ENCODE measurements at regions not wholly inside any gene's neighbourhood (a gene's known extent, or its start where the extent isn't known, plus 50 kb on each side); places are given as distances from the start of the nearest gene placed in this dataset.

- no peak for DNase-seq
Measured at GRCh38 chr2:221198309-221198708, 373.8 kb downstream of the EPHA4 start.

- no peak for DNase-seq
Measured at GRCh38 chr2:221200184-221200839, 371.8 kb downstream of the EPHA4 start.

- no peak for DNase-seq
Measured at GRCh38 chr2:221202431-221202830, 369.7 kb downstream of the EPHA4 start.

GRCh38 chr2:221203125-221203524, 369.0 kb downstream of the EPHA4 start:
- no peak for DNase-seq

GRCh38 chr2:221203856-221204255, 368.2 kb downstream of the EPHA4 start:
- DNase-seq, result no peak

GRCh38 chr2:221204699-221205098, 367.4 kb downstream of the EPHA4 start:
- DNase-seq, result no peak

GRCh38 chr2:221205103-221205673, 366.9 kb downstream of the EPHA4 start:
- no peak for DNase-seq

- no peak for DNase-seq
Measured at GRCh38 chr2:221210686-221211085, 361.4 kb downstream of the EPHA4 start.

GRCh38 chr2:221211653-221212052, 360.5 kb downstream of the EPHA4 start:
- no peak for DNase-seq

- no peak for DNase-seq
Measured at GRCh38 chr2:221212105-221212504, 360.0 kb downstream of the EPHA4 start.

GRCh38 chr2:221215487-221215886, 356.6 kb downstream of the EPHA4 start:
- DNase-seq, result no peak

- DNase-seq, result no peak
Measured at GRCh38 chr2:221216636-221217035, 355.5 kb downstream of the EPHA4 start.

- DNase-seq, result no peak
Measured at GRCh38 chr2:221225752-221226151, 346.4 kb downstream of the EPHA4 start.

- no peak for DNase-seq
Measured at GRCh38 chr2:221228214-221228769, 343.8 kb downstream of the EPHA4 start.

GRCh38 chr2:221229099-221229498, 343.0 kb downstream of the EPHA4 start:
- DNase-seq, result no peak

- DNase-seq, result no peak
Measured at GRCh38 chr2:221231511-221231910, 340.6 kb downstream of the EPHA4 start.

- DNase-seq, result no peak
Measured at GRCh38 chr2:221235941-221236340, 336.2 kb downstream of the EPHA4 start.

- no peak for DNase-seq
Measured at GRCh38 chr2:221241072-221241471, 331.0 kb downstream of the EPHA4 start.

GRCh38 chr2:221243771-221244170, 328.3 kb downstream of the EPHA4 start:
- no peak for DNase-seq

- DNase-seq, result no peak
Measured at GRCh38 chr2:221245045-221245444, 327.1 kb downstream of the EPHA4 start.

- DNase-seq, result no peak
Measured at GRCh38 chr2:221245772-221246171, 326.3 kb downstream of the EPHA4 start.

- no peak for DNase-seq
Measured at GRCh38 chr2:221254299-221254698, 317.8 kb downstream of the EPHA4 start.

GRCh38 chr2:221255862-221256261, 316.2 kb downstream of the EPHA4 start:
- no peak for DNase-seq

GRCh38 chr2:221258464-221258863, 313.6 kb downstream of the EPHA4 start:
- DNase-seq, result no peak

GRCh38 chr2:221262651-221263050, 309.5 kb downstream of the EPHA4 start:
- DNase-seq, result no peak

All from suppressor macrophage (primary cell).